Tibial nerve (tissue), 4 donors: ENCODE measurements at regions not wholly inside any gene's neighbourhood (a gene's known extent, or its start where the extent isn't known, plus 50 kb on each side); places are given as distances from the start of the nearest gene placed in this dataset.

ENCODE experiments used
- EP300 ChIP-seq, 2 donors: sonication (generic); formaldehyde crosslinking; IDR thresholded peaks; one replicate each; pipeline ENCODE4 v1.6.1; 2017; ENCODE audit warnings: antibody characterized with exemption in 2 of 2, mild to moderate bottlenecking in 1 of 2
- POLR2A ChIP-seq, 2 donors: fragments of 450-650 bp; IDR thresholded peaks; one replicate each; pipeline ENCODE4 v1.6.1; 2017; ENCODE audit warnings: antibody characterized with exemption in 2 of 2, mild to moderate bottlenecking in 2 of 2, moderate library complexity in 2 of 2
- TF ChIP-seq, protein P1 (sequence below), 5 experiments: fragments of 200-600 bp in 3 of 5; fragments of 450-650 bp in 2 of 5; sonication (generic) in 3 of 5; IDR thresholded peaks; one replicate each; pipeline ENCODE4 v1.5.1; 2016 to 2019; ENCODE audit warnings: antibody characterized with exemption in 5 of 5, mild to moderate bottlenecking in 3 of 5, moderate library complexity in 2 of 5

DNA sequence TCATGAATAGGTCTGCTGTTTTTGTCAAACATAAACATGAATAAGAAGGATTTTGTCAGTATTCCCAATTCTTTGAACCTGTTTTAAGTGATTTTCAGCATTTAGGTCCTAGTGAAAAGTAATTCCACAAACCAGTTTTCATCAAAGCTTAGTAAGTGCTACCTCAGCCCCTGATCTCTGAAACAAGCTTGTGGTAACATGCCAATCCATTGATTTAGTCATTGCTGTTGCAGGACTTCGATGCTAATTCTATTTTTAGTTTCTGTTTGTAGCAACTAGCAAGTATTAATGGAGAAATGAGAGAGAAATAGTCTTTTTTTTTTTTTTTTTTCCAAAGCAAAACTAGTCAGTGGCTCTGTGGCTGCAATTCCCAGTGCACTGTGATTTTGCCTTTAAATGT is 91.4 kb downstream of the JRKL start:
- TF ChIP-seq, protein P1, sequence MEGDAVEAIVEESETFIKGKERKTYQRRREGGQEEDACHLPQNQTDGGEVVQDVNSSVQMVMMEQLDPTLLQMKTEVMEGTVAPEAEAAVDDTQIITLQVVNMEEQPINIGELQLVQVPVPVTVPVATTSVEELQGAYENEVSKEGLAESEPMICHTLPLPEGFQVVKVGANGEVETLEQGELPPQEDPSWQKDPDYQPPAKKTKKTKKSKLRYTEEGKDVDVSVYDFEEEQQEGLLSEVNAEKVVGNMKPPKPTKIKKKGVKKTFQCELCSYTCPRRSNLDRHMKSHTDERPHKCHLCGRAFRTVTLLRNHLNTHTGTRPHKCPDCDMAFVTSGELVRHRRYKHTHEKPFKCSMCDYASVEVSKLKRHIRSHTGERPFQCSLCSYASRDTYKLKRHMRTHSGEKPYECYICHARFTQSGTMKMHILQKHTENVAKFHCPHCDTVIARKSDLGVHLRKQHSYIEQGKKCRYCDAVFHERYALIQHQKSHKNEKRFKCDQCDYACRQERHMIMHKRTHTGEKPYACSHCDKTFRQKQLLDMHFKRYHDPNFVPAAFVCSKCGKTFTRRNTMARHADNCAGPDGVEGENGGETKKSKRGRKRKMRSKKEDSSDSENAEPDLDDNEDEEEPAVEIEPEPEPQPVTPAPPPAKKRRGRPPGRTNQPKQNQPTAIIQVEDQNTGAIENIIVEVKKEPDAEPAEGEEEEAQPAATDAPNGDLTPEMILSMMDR (IDR thresholded peaks at IDR 0.05) = no peak
- TF ChIP-seq POLR2A (IDR thresholded peaks at IDR 0.05) (no peak), EP300 (IDR thresholded peaks at IDR 0.05) (no peak)
